Neural cell (in vitro differentiated cells): ENCODE measurements at regions not wholly inside any gene's neighbourhood (a gene's known extent, or its start where the extent isn't known, plus 50 kb on each side); places are given as distances from the start of the nearest gene placed in this dataset.

ENCODE experiments used
- EP300 ChIP-seq: fragments of 450-650 bp; conservative IDR thresholded peaks from 2 replicates; pipeline ENCODE4 v1.6.1; 2014; ENCODE audit warnings: antibody characterized with exemption, mild to moderate bottlenecking, moderate library complexity; ENCODE audit not compliant: poor library complexity, severe bottlenecking
- EZH2 ChIP-seq: fragments of 200-600, 300-800 bp; shearing (Covaris generic), sonication (generic); IDR thresholded peaks from 2 replicates; pipeline ENCODE4 v1.6.1; 2014; ENCODE audit warnings: antibody characterized with exemption, low read length, borderline replicate concordance, mild to moderate bottlenecking; ENCODE audit not compliant: insufficient read depth, poor library complexity, severe bottlenecking
- MXI1 ChIP-seq: fragments of 450-650 bp; conservative IDR thresholded peaks from 2 replicates; pipeline ENCODE4 v1.6.1; 2014; ENCODE audit warnings: antibody characterized with exemption, mild to moderate bottlenecking; ENCODE audit not compliant: poor library complexity, severe bottlenecking
- POLR2AphosphoS5 ChIP-seq: IDR thresholded peaks from 2 replicates; pipeline ENCODE4 v1.6.1; 2012
- TAF1 ChIP-seq: IDR thresholded peaks from 2 replicates; pipeline ENCODE4 v1.6.1; 2012; ENCODE audit warnings: low read depth
- TF ChIP-seq, protein P1 (sequence below): fragments of 450-650 bp; IDR thresholded peaks from 2 replicates; pipeline ENCODE4 v1.5.1; 2014; ENCODE audit warnings: antibody characterized with exemption, mild to moderate bottlenecking, moderate library complexity; ENCODE audit not compliant: poor library complexity, severe bottlenecking
- TF ChIP-seq, protein P2 (sequence below): IDR thresholded peaks from 2 replicates; pipeline ENCODE4 v1.6.1; 2012; ENCODE audit warnings: borderline replicate concordance

DNA sequence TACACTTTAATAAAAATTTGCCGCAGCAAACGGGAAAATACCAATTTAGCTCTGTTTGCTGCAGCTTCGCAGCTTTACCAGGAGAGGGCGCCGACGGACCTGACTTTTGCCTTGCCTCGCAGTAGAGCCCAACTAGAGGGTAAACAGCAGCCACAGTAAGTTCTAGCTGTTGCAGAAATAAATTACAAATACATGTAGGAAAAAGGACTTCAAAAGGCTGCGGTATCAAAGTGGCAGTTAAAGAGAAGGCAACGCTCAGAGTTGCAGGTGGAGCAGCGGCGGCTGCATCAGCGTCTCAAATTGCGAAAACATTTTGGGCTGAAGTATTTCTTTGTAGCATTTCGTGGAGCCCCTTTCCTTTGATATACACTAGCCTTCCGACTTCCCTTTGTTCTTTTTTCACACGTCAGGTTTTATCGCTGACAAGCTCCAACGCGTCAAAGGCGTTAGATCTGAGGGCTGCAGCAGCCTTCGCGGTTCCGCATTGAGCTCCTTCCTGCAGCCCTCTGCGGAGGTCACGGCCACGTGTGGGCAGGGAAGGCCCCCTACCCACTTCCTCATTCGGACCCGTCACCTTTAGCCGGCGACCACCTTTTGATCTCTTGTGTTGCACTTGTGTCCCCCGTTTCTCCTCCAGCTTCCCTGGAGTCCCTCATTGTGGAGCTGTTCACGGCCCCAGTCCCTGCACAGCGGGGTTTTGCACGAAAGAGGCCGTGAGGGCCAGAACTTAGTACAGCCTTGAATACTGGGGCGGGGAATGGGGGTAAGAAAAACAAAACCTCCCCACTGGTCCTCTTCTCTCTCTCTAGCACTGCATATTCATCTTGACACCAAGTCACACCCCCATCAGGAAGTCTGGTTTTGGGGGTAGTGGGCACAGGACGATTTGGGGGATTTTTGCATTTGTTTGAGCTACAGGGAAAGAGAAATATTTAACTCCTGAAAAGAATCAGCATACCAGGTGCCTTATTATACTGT is 72.8 kb downstream of the S1PR1 start:
- TF ChIP-seq, protein P1, sequence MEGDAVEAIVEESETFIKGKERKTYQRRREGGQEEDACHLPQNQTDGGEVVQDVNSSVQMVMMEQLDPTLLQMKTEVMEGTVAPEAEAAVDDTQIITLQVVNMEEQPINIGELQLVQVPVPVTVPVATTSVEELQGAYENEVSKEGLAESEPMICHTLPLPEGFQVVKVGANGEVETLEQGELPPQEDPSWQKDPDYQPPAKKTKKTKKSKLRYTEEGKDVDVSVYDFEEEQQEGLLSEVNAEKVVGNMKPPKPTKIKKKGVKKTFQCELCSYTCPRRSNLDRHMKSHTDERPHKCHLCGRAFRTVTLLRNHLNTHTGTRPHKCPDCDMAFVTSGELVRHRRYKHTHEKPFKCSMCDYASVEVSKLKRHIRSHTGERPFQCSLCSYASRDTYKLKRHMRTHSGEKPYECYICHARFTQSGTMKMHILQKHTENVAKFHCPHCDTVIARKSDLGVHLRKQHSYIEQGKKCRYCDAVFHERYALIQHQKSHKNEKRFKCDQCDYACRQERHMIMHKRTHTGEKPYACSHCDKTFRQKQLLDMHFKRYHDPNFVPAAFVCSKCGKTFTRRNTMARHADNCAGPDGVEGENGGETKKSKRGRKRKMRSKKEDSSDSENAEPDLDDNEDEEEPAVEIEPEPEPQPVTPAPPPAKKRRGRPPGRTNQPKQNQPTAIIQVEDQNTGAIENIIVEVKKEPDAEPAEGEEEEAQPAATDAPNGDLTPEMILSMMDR: peak; percentile 92
- TF ChIP-seq TAF1 (no peak), EP300 (peak; percentile 62), MXI1 (peak; percentile 43), EZH2 (no peak), POLR2AphosphoS5 (peak; percentile 57)
- TF ChIP-seq, protein P2, sequence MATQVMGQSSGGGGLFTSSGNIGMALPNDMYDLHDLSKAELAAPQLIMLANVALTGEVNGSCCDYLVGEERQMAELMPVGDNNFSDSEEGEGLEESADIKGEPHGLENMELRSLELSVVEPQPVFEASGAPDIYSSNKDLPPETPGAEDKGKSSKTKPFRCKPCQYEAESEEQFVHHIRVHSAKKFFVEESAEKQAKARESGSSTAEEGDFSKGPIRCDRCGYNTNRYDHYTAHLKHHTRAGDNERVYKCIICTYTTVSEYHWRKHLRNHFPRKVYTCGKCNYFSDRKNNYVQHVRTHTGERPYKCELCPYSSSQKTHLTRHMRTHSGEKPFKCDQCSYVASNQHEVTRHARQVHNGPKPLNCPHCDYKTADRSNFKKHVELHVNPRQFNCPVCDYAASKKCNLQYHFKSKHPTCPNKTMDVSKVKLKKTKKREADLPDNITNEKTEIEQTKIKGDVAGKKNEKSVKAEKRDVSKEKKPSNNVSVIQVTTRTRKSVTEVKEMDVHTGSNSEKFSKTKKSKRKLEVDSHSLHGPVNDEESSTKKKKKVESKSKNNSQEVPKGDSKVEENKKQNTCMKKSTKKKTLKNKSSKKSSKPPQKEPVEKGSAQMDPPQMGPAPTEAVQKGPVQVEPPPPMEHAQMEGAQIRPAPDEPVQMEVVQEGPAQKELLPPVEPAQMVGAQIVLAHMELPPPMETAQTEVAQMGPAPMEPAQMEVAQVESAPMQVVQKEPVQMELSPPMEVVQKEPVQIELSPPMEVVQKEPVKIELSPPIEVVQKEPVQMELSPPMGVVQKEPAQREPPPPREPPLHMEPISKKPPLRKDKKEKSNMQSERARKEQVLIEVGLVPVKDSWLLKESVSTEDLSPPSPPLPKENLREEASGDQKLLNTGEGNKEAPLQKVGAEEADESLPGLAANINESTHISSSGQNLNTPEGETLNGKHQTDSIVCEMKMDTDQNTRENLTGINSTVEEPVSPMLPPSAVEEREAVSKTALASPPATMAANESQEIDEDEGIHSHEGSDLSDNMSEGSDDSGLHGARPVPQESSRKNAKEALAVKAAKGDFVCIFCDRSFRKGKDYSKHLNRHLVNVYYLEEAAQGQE: no peak
